ENCODE measurements at regions not wholly inside any gene's neighbourhood (a gene's known extent, or its start where the extent isn't known, plus 50 kb on each side); places are given as distances from the start of the nearest gene placed in this dataset.

GRCh38 chr18:24877546-24877945 lies 417.1 kb downstream of the HRH4 start:
- Histone ChIP-seq H3K4me3 (ENCODE audit: low read length) (no peak overlapping the region), H3K9me3 (ENCODE audit: low read depth, low read length) (no peaks in the 10 kb centered on the region), H3K27me3 (ENCODE audit: insufficient read depth, low read length) (no peaks in the 10 kb centered on the region), H3K4me1 (ENCODE audit: insufficient read depth, low read length) (no peaks in the 10 kb centered on the region)

- Histone ChIP-seq H3K9me3 (ENCODE audit: low read depth, low read length) (no peaks in the 10 kb centered on the region), H3K27me3 (ENCODE audit: insufficient read depth, low read length) (no peaks in the 10 kb centered on the region), H3K4me1 (ENCODE audit: insufficient read depth, low read length) (no peaks in the 10 kb centered on the region), H3K4me3 (ENCODE audit: low read length) (no peak overlapping the region)
These were observed 417.9 kb downstream of the HRH4 start for GRCh38 chr18:24878289-24878688.

GRCh38 chr18:24885276-24885675 lies 424.8 kb downstream of the HRH4 start:
- no peak overlapping the region for H3K4me3 ChIP-seq (ENCODE audit: low read length)
- H3K4me1 ChIP-seq (ENCODE audit: insufficient read depth, low read length), result no peaks in the 10 kb centered on the region

GRCh38 chr18:24894880-24895279 lies 434.4 kb downstream of the HRH4 start:
- H3K9me3 ChIP-seq (ENCODE audit: low read depth, low read length), result no peaks in the 10 kb centered on the region
- H3K27me3 ChIP-seq (ENCODE audit: insufficient read depth, low read length), result no peaks in the 10 kb centered on the region
- H3K4me3 ChIP-seq (ENCODE audit: low read length), result no peak overlapping the region
- H3K4me1 ChIP-seq (ENCODE audit: insufficient read depth, low read length), result no peaks in the 10 kb centered on the region

More at GRCh38 chr18:24885276-24885675, 424.8 kb downstream of the HRH4 start:
- Histone ChIP-seq H3K27me3 (ENCODE audit: insufficient read depth, low read length) (no peaks in the 10 kb centered on the region), H3K9me3 (ENCODE audit: low read depth, low read length) (no peaks in the 10 kb centered on the region)

- H3K9me3 ChIP-seq (ENCODE audit: low read depth, low read length), result no peaks in the 10 kb centered on the region
- H3K27me3 ChIP-seq (ENCODE audit: insufficient read depth, low read length), result no peaks in the 10 kb centered on the region
- H3K4me3 ChIP-seq (ENCODE audit: low read length), result no peak overlapping the region
- H3K4me1 ChIP-seq (ENCODE audit: insufficient read depth, low read length), result no peaks in the 10 kb centered on the region
These were observed 437.0 kb downstream of the HRH4 start for GRCh38 chr18:24897461-24897860.

GRCh38 chr18:24910221-24910620 lies 441.7 kb downstream of the ZNF521 start:
- Histone ChIP-seq H3K9me3 (ENCODE audit: low read depth, low read length) (no peaks in the 10 kb centered on the region), H3K27me3 (ENCODE audit: insufficient read depth, low read length) (no peaks in the 10 kb centered on the region), H3K4me3 (ENCODE audit: low read length) (no peak overlapping the region), H3K4me1 (ENCODE audit: insufficient read depth, low read length) (no peaks in the 10 kb centered on the region)

DNA sequence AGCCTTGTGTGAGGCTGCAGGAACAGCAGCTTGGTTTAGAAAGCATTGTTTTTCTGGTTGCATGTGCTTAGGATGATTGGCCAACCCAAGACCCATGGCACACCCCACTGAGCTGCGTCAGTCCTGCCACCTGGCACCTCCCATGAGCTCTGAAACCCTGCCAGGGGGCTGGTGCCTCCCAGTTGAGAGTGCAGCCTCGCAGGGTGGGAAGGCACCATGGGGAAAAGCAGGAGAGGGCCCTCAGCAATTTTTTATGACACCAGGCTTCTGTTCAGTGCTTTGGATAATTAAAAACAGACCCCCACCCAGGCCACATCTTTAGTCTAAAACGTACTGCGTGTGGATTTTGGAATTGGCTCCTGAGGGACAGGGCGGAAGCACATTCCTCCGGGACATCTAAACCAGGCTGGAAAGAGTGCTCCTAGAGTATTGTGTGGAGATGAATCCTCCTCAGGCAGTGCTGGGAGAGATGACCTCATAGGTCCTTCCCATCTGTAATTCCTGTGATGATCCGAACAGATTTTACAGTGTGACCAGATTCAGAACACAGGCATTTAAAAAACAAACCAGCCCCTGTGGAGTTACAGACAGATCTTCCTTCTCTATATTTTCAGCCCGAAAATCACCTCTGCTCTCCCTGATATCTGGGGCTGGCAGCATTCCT lies 438.3 kb downstream of the ZNF521 start:
- Histone ChIP-seq H3K9me3 (ENCODE audit: low read depth, low read length) (no peaks in the 10 kb centered on the region), H3K4me3 (ENCODE audit: low read length) (no peak overlapping the region), H3K4me1 (ENCODE audit: insufficient read depth, low read length) (no peaks in the 10 kb centered on the region), H3K27me3 (ENCODE audit: insufficient read depth, low read length) (no peaks in the 10 kb centered on the region)

DNA sequence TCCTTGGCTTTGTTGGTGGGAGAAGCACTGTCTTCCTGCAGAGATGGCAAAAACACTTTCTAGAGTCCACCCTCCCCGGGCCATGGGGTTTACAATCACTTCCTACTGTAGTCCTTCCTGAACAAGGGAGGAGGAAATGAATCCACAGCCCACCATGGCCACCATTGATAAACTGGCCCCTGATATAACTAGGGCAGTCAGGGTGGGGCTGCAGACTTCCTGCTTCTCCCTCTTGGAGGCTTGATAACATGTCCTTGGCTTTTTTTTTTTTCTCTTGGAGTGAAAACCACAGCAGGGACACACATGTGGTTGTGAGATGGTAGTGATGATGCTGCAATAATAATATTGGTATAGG lies 437.8 kb downstream of the ZNF521 start:
- Histone ChIP-seq H3K9me3 (ENCODE audit: low read depth, low read length) (no peaks in the 10 kb centered on the region), H3K4me3 (ENCODE audit: low read length) (no peak overlapping the region), H3K27me3 (ENCODE audit: insufficient read depth, low read length) (no peaks in the 10 kb centered on the region), H3K4me1 (ENCODE audit: insufficient read depth, low read length) (no peaks in the 10 kb centered on the region)

GRCh38 chr18:24914685-24915084 lies 437.3 kb downstream of the ZNF521 start:
- Histone ChIP-seq H3K4me3 (ENCODE audit: low read length) (no peak overlapping the region), H3K9me3 (ENCODE audit: low read depth, low read length) (no peaks in the 10 kb centered on the region), H3K27me3 (ENCODE audit: insufficient read depth, low read length) (no peaks in the 10 kb centered on the region), H3K4me1 (ENCODE audit: insufficient read depth, low read length) (no peaks in the 10 kb centered on the region)

- no peaks in the 10 kb centered on the region for H3K27me3 ChIP-seq (ENCODE audit: insufficient read depth, low read length)
These were observed 436.4 kb downstream of the ZNF521 start for GRCh38 chr18:24915547-24915946.

DNA sequence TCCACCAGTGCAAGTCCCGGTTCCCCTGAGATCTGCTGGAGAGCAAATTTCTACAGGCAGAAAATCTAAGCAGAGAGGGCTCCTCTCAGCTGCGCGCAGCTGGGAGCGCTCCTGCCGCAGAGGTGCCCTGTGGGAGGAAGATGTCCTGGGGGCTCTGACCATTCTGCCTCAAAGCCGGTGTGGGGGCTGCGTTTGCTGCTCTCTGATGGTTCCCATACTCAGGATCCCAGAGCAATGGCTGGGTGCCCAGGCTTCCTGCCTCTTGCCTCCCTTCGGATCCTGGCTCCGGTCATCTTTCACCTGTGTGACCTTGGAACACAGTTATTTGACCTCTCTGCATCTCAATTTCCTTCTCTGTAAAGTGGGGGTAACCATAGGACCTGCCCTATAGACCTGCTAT lies 434.2 kb downstream of the ZNF521 start:
- Histone ChIP-seq H3K27me3 (ENCODE audit: insufficient read depth, low read length) (no peaks in the 10 kb centered on the region), H3K4me1 (ENCODE audit: insufficient read depth, low read length) (no peaks in the 10 kb centered on the region), H3K9me3 (ENCODE audit: low read depth, low read length) (no peaks in the 10 kb centered on the region), H3K4me3 (ENCODE audit: low read length) (no peak overlapping the region)

More at GRCh38 chr18:24915547-24915946, 436.4 kb downstream of the ZNF521 start:
- Histone ChIP-seq H3K4me3 (ENCODE audit: low read length) (no peak overlapping the region), H3K4me1 (ENCODE audit: insufficient read depth, low read length) (no peaks in the 10 kb centered on the region), H3K9me3 (ENCODE audit: low read depth, low read length) (no peaks in the 10 kb centered on the region)

DNA sequence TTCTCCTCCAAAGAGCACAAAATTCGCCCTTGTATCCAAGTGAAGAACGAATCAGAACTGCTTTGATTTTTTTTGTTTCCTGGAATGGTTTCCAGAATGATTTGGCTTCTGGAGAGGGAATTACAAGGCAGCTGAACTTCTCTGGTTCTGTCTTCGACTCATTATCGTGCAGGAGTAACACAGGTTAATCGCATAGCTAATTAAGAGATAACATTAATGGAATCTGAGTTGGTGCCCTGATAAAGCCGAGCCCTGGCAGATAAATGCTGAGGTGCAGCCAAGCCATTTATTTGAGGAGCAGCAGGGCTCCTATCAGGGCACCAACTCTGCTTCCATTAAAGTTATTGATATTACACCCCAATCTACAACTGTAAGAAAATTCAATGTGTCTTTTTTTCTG lies 433.7 kb downstream of the ZNF521 start:
- H3K4me1 ChIP-seq (ENCODE audit: insufficient read depth, low read length), result no peaks in the 10 kb centered on the region
- H3K9me3 ChIP-seq (ENCODE audit: low read depth, low read length), result no peaks in the 10 kb centered on the region
- H3K4me3 ChIP-seq (ENCODE audit: low read length), result no peak overlapping the region
- no peaks in the 10 kb centered on the region for H3K27me3 ChIP-seq (ENCODE audit: insufficient read depth, low read length)

- H3K4me3 ChIP-seq (ENCODE audit: low read length), result no peak overlapping the region
- H3K4me1 ChIP-seq (ENCODE audit: insufficient read depth, low read length), result no peaks in the 10 kb centered on the region
- no peaks in the 10 kb centered on the region for H3K9me3 ChIP-seq (ENCODE audit: low read depth, low read length)
- no peaks in the 10 kb centered on the region for H3K27me3 ChIP-seq (ENCODE audit: insufficient read depth, low read length)
These were observed 432.7 kb downstream of the ZNF521 start for GRCh38 chr18:24919181-24919797.

DNA sequence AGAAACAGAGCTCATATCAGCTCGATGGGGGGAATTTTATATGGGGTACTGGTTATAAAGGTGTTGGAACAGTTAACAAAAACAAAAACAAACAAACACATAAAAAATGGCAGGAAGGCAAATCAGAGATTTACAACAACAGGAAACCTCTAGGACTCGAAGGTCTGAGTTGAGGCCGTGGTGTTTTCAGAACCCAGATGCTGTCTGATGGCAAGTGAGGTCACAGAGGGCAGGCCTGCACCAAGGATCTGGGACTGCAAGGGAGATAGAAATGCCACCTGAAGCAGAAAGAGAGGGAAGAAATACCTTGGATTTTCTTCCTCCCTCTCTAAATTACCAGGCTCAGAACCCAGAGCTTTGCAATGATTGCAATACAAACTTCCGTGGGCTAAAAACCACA lies 429.5 kb downstream of the ZNF521 start:
- no peaks in the 10 kb centered on the region for H3K27me3 ChIP-seq (ENCODE audit: insufficient read depth, low read length)

GRCh38 chr18:24923138-24923537 lies 428.8 kb downstream of the ZNF521 start:
- H3K27me3 ChIP-seq (ENCODE audit: insufficient read depth, low read length), result no peaks in the 10 kb centered on the region
- no peaks in the 10 kb centered on the region for H3K9me3 ChIP-seq (ENCODE audit: low read depth, low read length)
- H3K4me3 ChIP-seq (ENCODE audit: low read length), result no peak overlapping the region
- no peaks in the 10 kb centered on the region for H3K4me1 ChIP-seq (ENCODE audit: insufficient read depth, low read length)

More for the DNA sequence above, 429.5 kb downstream of the ZNF521 start:
- Histone ChIP-seq H3K9me3 (ENCODE audit: low read depth, low read length) (no peaks in the 10 kb centered on the region), H3K4me3 (ENCODE audit: low read length) (no peak overlapping the region), H3K4me1 (ENCODE audit: insufficient read depth, low read length) (no peaks in the 10 kb centered on the region)

- H3K9me3 ChIP-seq (ENCODE audit: low read depth, low read length), result no peaks in the 10 kb centered on the region
- no peaks in the 10 kb centered on the region for H3K27me3 ChIP-seq (ENCODE audit: insufficient read depth, low read length)
- no peak overlapping the region for H3K4me3 ChIP-seq (ENCODE audit: low read length)
- H3K4me1 ChIP-seq (ENCODE audit: insufficient read depth, low read length), result peaks cover 4% of the 10 kb centered on the region
These were observed 427.8 kb downstream of the ZNF521 start for GRCh38 chr18:24924066-24924716.

Data from mononuclear cell (primary cell).